HEK293 (cell line): ENCODE measurements at regions not wholly inside any gene's neighbourhood (a gene's known extent, or its start where the extent isn't known, plus 50 kb on each side); places are given as distances from the start of the nearest gene placed in this dataset.

ENCODE experiments used
- CTCF ChIA-PET: fragments of 350-600 bp; formaldehyde crosslinking; extraction: SDS; loops from one replicate; lab custom pipeline; 2021; ENCODE audit warnings: antibody characterized with exemption; lab: Yijun Ruan, JAX
- POLR2A ChIA-PET: fragments of 300-600 bp; formaldehyde crosslinking; extraction: SDS; loops from one replicate; lab custom pipeline; 2020; ENCODE audit warnings: antibody characterized with exemption, inconsistent platforms; lab: Yijun Ruan, JAX
- H3K27ac ChIP-seq: fragments of 200-500 bp; sonication (Bioruptor generic); 2 replicates; pipeline ENCODE4 v1.5.1; 2014; ENCODE audit warnings: low read depth, low read length, control low read depth, inconsistent platforms; ENCODE audit errors: extremely low read depth
- H3K36me3 ChIP-seq, 2 experiments: fragments of 200-500 bp in 1 of 2; sonication (Bioruptor generic) in 1 of 2; 1 replicate in 1 of 2; 2 replicates in 1 of 2; pipeline ENCODE4 v1.5.1; 2014 to 2017; ENCODE audit warnings: inconsistent platforms in 2 of 2, low read length in 2 of 2; ENCODE audit not compliant: control insufficient read depth in 2 of 2, insufficient read depth in 1 of 2
- H3K4me1 ChIP-seq: fragments of 200-500 bp; sonication (Bioruptor generic); 2 replicates; pipeline ENCODE4 v1.5.1; 2014; ENCODE audit warnings: mild to moderate bottlenecking, low read length, inconsistent platforms; ENCODE audit not compliant: control insufficient read depth, insufficient read depth
- H3K4me3 ChIP-seq: 2 replicates; pipeline ENCODE4 v1.5.1; 2011; ENCODE audit warnings: low read depth, mild to moderate bottlenecking, control low read depth, low read length, moderate library complexity
- H3K9me3 ChIP-seq: fragments of 200-500 bp; sonication (Bioruptor generic); 2 replicates; pipeline ENCODE4 v1.5.1; 2014; ENCODE audit warnings: low read depth, low read length, inconsistent platforms; ENCODE audit not compliant: control insufficient read depth, insufficient read depth
- ATF2 ChIP-seq: fragments of 450-650 bp; formaldehyde crosslinking; IDR thresholded peaks from 2 replicates; pipeline ENCODE4 v1.5.1; 2016; ENCODE audit warnings: missing biosample characterization, missing genetic modification characterization, low read depth
- GLI2 ChIP-seq: fragments of 450-650 bp; formaldehyde crosslinking; IDR thresholded peaks from 2 replicates; pipeline ENCODE4; 2017; ENCODE audit warnings: missing biosample characterization, missing genetic modification characterization, low read depth, borderline replicate concordance
- HOXA7 ChIP-seq: sonication (generic); formaldehyde crosslinking; IDR thresholded peaks from 2 replicates; pipeline ENCODE4 v1.8.1; 2022; ENCODE audit warnings: missing genetic modification reagents, borderline replicate concordance
- HOXD13 ChIP-seq: sonication (generic); formaldehyde crosslinking; IDR thresholded peaks from 2 replicates; pipeline ENCODE4 v1.8.0; 2022; ENCODE audit warnings: missing genetic modification reagents, borderline replicate concordance
- KLF16 ChIP-seq: fragments of 450-650 bp; formaldehyde crosslinking; IDR thresholded peaks from 2 replicates; pipeline ENCODE4 v1.5.1; 2017; ENCODE audit warnings: missing biosample characterization, missing genetic modification characterization
- OVOL3 ChIP-seq: fragments of 450-650 bp; formaldehyde crosslinking; IDR thresholded peaks from 2 replicates; pipeline ENCODE4 v1.5.1; 2016; ENCODE audit warnings: missing biosample characterization, missing genetic modification characterization
- RBAK ChIP-seq: fragments of 450-650 bp; formaldehyde crosslinking; IDR thresholded peaks from 2 replicates; pipeline ENCODE4 v1.5.1; 2016; ENCODE audit warnings: missing biosample characterization, missing genetic modification characterization
- SP2 ChIP-seq: fragments of 450-650 bp; formaldehyde crosslinking; IDR thresholded peaks from 2 replicates; pipeline ENCODE4 v1.5.1; 2016; ENCODE audit warnings: missing biosample characterization, missing genetic modification characterization
- ZBTB48 ChIP-seq: fragments of 450-650 bp; formaldehyde crosslinking; IDR thresholded peaks from 2 replicates; pipeline ENCODE4 v1.5.1; 2016; ENCODE audit warnings: missing biosample characterization, missing genetic modification characterization
- ZBTB49 ChIP-seq: fragments of 450-650 bp; formaldehyde crosslinking; IDR thresholded peaks from 2 replicates; pipeline ENCODE4 v1.5.1; 2016; ENCODE audit warnings: missing biosample characterization, missing genetic modification characterization, low read depth
- ZFP69B ChIP-seq: fragments of 450-650 bp; formaldehyde crosslinking; IDR thresholded peaks from 2 replicates; pipeline ENCODE4 v1.5.1; 2016; ENCODE audit warnings: missing biosample characterization, missing genetic modification characterization
- ZNF148 ChIP-seq: fragments of 450-650 bp; formaldehyde crosslinking; IDR thresholded peaks from 2 replicates; pipeline ENCODE4 v1.5.0; 2017; ENCODE audit warnings: missing biosample characterization, missing genetic modification characterization, borderline replicate concordance
- ZNF211 ChIP-seq: fragments of 450-650 bp; formaldehyde crosslinking; IDR thresholded peaks from 2 replicates; pipeline ENCODE4 v1.5.1; 2016; ENCODE audit warnings: low read depth, missing biosample characterization, missing genetic modification characterization
- ZNF214 ChIP-seq: fragments of 450-650 bp; formaldehyde crosslinking; IDR thresholded peaks from 2 replicates; pipeline ENCODE4 v1.5.1; 2017; ENCODE audit warnings: missing biosample characterization, mild to moderate bottlenecking, missing genetic modification characterization, borderline replicate concordance
- ZNF223 ChIP-seq: fragments of 450-650 bp; formaldehyde crosslinking; IDR thresholded peaks from 2 replicates; pipeline ENCODE4 v1.5.1; 2016; ENCODE audit warnings: missing biosample characterization, missing genetic modification characterization
- ZNF501 ChIP-seq: fragments of 450-650 bp; formaldehyde crosslinking; IDR thresholded peaks from 2 replicates; pipeline ENCODE4 v1.5.1; 2016; ENCODE audit warnings: missing biosample characterization, missing genetic modification characterization
- ZNF530 ChIP-seq: fragments of 450-650 bp; formaldehyde crosslinking; IDR thresholded peaks from 2 replicates; pipeline ENCODE4 v1.5.1; 2016; ENCODE audit warnings: low read depth, missing biosample characterization, missing genetic modification characterization
- ZNF600 ChIP-seq: fragments of 450-650 bp; formaldehyde crosslinking; IDR thresholded peaks from 2 replicates; pipeline ENCODE4 v1.5.1; 2016; ENCODE audit warnings: missing biosample characterization, missing genetic modification characterization
- ZNF776 ChIP-seq: fragments of 450-650 bp; formaldehyde crosslinking; IDR thresholded peaks from 2 replicates; pipeline ENCODE4 v1.5.0; 2017; ENCODE audit warnings: missing biosample characterization, missing genetic modification characterization, borderline replicate concordance
- TF ChIP-seq, protein P1 (sequence below): fragments of 450-650 bp; formaldehyde crosslinking; IDR thresholded peaks from 2 replicates; pipeline ENCODE4 v1.5.1; 2016; ENCODE audit warnings: missing biosample characterization, missing genetic modification characterization
- TF ChIP-seq, protein P2 (sequence below): fragments of 450-650 bp; formaldehyde crosslinking; IDR thresholded peaks from 2 replicates; pipeline ENCODE4 v1.5.1; 2016; ENCODE audit warnings: missing biosample characterization, missing genetic modification characterization

DNA sequence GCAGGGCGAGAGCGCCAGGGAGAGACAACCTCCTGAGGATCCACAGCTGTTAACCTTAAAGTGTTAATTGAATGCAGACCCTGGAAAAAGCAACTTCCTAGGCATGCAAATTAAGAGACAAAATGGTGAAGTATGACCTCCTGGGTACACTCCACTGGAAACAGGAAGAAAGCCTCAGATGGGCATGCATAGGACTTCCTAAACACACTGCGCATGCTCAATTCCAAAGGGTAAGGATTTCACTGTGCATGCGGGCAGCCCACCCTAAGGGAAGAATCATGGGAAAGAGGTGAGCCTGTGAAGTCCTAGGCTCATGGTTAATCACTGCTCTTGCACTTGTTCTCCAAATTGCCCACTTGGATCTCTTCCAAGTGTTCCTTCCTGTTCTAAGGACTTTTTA lies 80.5 kb upstream of the CAPRIN2 start:
- TF ChIP-seq KLF16 (tag by site-specific recombination) (no peak), SP2 (tag by site-specific recombination) (no peak)
- TF ChIP-seq, all 188 proteins: peak for 0
- H3K36me3 ChIP-seq, result no peaks in the 10 kb centered on the region
- ChIA-PET POLR2A (no interaction called here), CTCF (interaction anchor here (0.8 kb wide), 1 partner anchor 9 kb away, joined by 4 read pairs; no protein-coding TSS in a partner anchor)
- no peaks in the 10 kb centered on the region for H3K9me3 ChIP-seq
- no peak overlapping the region for H3K4me3 ChIP-seq
- H3K4me1 ChIP-seq, result no peaks in the 10 kb centered on the region
- no peak overlapping the region for H3K27ac ChIP-seq

- no peak for TF ChIP-seq ZBTB48
- TF ChIP-seq, protein P1, sequence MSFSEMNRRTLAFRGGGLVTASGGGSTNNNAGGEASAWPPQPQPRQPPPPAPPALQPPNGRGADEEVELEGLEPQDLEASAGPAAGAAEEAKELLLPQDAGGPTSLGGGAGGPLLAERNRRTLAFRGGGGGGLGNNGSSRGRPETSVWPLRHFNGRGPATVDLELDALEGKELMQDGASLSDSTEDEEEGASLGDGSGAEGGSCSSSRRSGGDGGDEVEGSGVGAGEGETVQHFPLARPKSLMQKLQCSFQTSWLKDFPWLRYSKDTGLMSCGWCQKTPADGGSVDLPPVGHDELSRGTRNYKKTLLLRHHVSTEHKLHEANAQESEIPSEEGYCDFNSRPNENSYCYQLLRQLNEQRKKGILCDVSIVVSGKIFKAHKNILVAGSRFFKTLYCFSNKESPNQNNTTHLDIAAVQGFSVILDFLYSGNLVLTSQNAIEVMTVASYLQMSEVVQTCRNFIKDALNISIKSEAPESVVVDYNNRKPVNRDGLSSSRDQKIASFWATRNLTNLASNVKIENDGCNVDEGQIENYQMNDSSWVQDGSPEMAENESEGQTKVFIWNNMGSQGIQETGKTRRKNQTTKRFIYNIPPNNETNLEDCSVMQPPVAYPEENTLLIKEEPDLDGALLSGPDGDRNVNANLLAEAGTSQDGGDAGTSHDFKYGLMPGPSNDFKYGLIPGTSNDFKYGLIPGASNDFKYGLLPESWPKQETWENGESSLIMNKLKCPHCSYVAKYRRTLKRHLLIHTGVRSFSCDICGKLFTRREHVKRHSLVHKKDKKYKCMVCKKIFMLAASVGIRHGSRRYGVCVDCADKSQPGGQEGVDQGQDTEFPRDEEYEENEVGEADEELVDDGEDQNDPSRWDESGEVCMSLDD (tag by site-specific recombination), result no peak
- TF ChIP-seq ZNF148 (tag by site-specific recombination), result no peak
- TF ChIP-seq ZNF211, result no peak
- no peak for TF ChIP-seq HOXD13 (CRISPR knock-in tag)
- TF ChIP-seq, all 188 proteins: peak for 0
- H3K27ac ChIP-seq, result no peak overlapping the region
- H3K9me3 ChIP-seq, result no peaks in the 10 kb centered on the region
- no peaks in the 10 kb centered on the region for H3K4me1 ChIP-seq
- ChIA-PET CTCF (interaction anchor here (0.9 to 2.0 kb wide), 2 partner anchors 14 to 23 kb away, joined by 4 to 5 read pairs; no protein-coding TSS in a partner anchor), POLR2A (interaction anchor here (0.6 kb wide), 1 partner anchor 82 kb away, joined by 3 read pairs; no protein-coding TSS in a partner anchor)
- H3K4me3 ChIP-seq, result no peak overlapping the region
- no peaks in the 10 kb centered on the region for H3K36me3 ChIP-seq
Measured at GRCh38 chr12:30830751-30831150, 76.0 kb upstream of the CAPRIN2 start.

DNA sequence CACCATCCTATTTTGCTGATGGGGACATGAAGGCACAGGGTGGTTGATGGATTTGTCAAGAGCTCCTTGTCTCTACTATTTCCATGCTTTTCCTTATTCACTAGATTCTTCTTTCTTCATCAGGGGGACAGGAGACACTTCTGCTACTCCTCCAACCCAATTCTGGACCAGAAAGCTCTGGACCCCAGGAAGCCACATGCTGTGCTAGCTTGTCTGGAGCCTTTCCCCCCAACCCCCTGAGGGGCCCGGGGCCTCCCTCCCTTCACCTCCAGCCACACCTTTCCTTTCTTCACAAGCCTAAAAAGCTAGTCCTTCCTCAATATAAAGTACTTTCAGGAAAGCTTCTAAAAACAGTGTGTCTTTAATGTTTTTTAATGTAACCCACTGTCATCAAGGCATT lies 75.1 kb upstream of the CAPRIN2 start:
- POLR2A ChIA-PET, result interaction anchor here (0.6 kb wide), 1 partner anchor 81 kb away, joined by 3 read pairs; no protein-coding TSS in a partner anchor

More for the DNA sequence above, 75.1 kb upstream of the CAPRIN2 start:
- Histone ChIP-seq H3K9me3 (no peaks in the 10 kb centered on the region), H3K36me3 (no peaks in the 10 kb centered on the region), H3K27ac (no peak overlapping the region), H3K4me3 (no peak overlapping the region), H3K4me1 (no peaks in the 10 kb centered on the region)
- no peak for TF ChIP-seq ZNF223 (tag by site-specific recombination)
- TF ChIP-seq HOXA7 (CRISPR knock-in tag), result no peak
- TF ChIP-seq ZNF776, result no peak
- no peak for TF ChIP-seq ZNF214
- TF ChIP-seq OVOL3 (tag by site-specific recombination), result no peak
- TF ChIP-seq ZFP69B (tag by site-specific recombination), result no peak
- TF ChIP-seq ZNF530 (tag by site-specific recombination), result no peak
- no peak for TF ChIP-seq RBAK (tag by site-specific recombination)
- no peak for TF ChIP-seq GLI2 (tag by site-specific recombination)
- TF ChIP-seq ZNF501 (tag by site-specific recombination), result no peak
- TF ChIP-seq ZNF600, result no peak
- TF ChIP-seq ATF2 (tag by site-specific recombination), result no peak
- TF ChIP-seq, protein P2, sequence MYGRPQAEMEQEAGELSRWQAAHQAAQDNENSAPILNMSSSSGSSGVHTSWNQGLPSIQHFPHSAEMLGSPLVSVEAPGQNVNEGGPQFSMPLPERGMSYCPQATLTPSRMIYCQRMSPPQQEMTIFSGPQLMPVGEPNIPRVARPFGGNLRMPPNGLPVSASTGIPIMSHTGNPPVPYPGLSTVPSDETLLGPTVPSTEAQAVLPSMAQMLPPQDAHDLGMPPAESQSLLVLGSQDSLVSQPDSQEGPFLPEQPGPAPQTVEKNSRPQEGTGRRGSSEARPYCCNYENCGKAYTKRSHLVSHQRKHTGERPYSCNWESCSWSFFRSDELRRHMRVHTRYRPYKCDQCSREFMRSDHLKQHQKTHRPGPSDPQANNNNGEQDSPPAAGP (tag by site-specific recombination), result no peak
- no peak for TF ChIP-seq ZBTB49 (tag by site-specific recombination)
- CTCF ChIA-PET, result interaction anchor here (0.7 to 2.0 kb wide), 2 partner anchors 18 to 22 kb away, joined by 3 to 4 read pairs; no protein-coding TSS in a partner anchor
